Prostate gland (tissue), 2 donors: ENCODE measurements at regions not wholly inside any gene's neighbourhood (a gene's known extent, or its start where the extent isn't known, plus 50 kb on each side); places are given as distances from the start of the nearest gene placed in this dataset.

Experiments used
- POLR2A ChIP-seq: fragments of 450-650 bp; IDR thresholded peaks from one replicate; pipeline ENCODE4 v1.6.1; 2016; ENCODE audit warnings: antibody characterized with exemption, mild to moderate bottlenecking
- TF ChIP-seq, protein P1 (sequence below), 4 experiments: fragments of 200-600 bp in 2 of 4; fragments of 450-650 bp in 2 of 4; sonication (generic) in 2 of 4; IDR thresholded peaks; 1 replicate in 3 of 4; 2 replicates in 1 of 4; pipeline ENCODE4 v1.5.1; 2016 to 2019; ENCODE audit warnings: antibody characterized with exemption in 4 of 4, mild to moderate bottlenecking in 2 of 4, moderate library complexity in 2 of 4

- TF ChIP-seq, protein P1, sequence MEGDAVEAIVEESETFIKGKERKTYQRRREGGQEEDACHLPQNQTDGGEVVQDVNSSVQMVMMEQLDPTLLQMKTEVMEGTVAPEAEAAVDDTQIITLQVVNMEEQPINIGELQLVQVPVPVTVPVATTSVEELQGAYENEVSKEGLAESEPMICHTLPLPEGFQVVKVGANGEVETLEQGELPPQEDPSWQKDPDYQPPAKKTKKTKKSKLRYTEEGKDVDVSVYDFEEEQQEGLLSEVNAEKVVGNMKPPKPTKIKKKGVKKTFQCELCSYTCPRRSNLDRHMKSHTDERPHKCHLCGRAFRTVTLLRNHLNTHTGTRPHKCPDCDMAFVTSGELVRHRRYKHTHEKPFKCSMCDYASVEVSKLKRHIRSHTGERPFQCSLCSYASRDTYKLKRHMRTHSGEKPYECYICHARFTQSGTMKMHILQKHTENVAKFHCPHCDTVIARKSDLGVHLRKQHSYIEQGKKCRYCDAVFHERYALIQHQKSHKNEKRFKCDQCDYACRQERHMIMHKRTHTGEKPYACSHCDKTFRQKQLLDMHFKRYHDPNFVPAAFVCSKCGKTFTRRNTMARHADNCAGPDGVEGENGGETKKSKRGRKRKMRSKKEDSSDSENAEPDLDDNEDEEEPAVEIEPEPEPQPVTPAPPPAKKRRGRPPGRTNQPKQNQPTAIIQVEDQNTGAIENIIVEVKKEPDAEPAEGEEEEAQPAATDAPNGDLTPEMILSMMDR (IDR thresholded peaks at IDR 0.05), result no peak
- no peak for TF ChIP-seq POLR2A
Measured at GRCh38 chr7:10436302-10436701, 537.4 kb upstream of the PHF14 start.
